ENCODE measurements at regions not wholly inside any gene's neighbourhood (a gene's known extent, or its start where the extent isn't known, plus 50 kb on each side); places are given as distances from the start of the nearest gene placed in this dataset.

- no peak for TF ChIP-seq POLR2A (IDR thresholded peaks at IDR 0.05)
- TF ChIP-seq CTCF (IDR thresholded peaks at IDR 0.05) = no peak
Observed at GRCh38 chr18:55089610-55090009, 130.3 kb upstream of the CCDC68 start.

Measured in uterus (tissue), 2 donors.